Endodermal cell (in vitro differentiated cells): ENCODE measurements at regions not wholly inside any gene's neighbourhood (a gene's known extent, or its start where the extent isn't known, plus 50 kb on each side); places are given as distances from the start of the nearest gene placed in this dataset.

ENCODE experiments used
- DNase-seq: peaks from one replicate; pipeline ENCODE4 v3.0.0-alpha.2; 2017
- H3K27ac ChIP-seq: 2 replicates; pipeline ENCODE4 v1.5.1; 2013; ENCODE audit warnings: mild to moderate bottlenecking, low read depth, low read length, moderate library complexity
- H3K27me3 ChIP-seq: 2 replicates; pipeline ENCODE4 v1.6.1; 2013; ENCODE audit warnings: mild to moderate bottlenecking, low read length, moderate library complexity; ENCODE audit not compliant: insufficient read depth, control insufficient read depth, poor library complexity, severe bottlenecking
- H3K36me3 ChIP-seq: 2 replicates; pipeline ENCODE4 v1.7.0; 2013; ENCODE audit warnings: mild to moderate bottlenecking, low read length, moderate library complexity; ENCODE audit not compliant: control insufficient read depth, insufficient read depth
- H3K4me1 ChIP-seq: one replicate; pipeline ENCODE4 v1.7.0; 2013; ENCODE audit warnings: low read length; ENCODE audit not compliant: control insufficient read depth, insufficient read depth
- H3K4me3 ChIP-seq: 2 replicates; pipeline ENCODE4 v1.5.1; 2013; ENCODE audit warnings: mild to moderate bottlenecking, low read length, moderate library complexity
- H3K9ac ChIP-seq: 2 replicates; pipeline ENCODE4 v1.6.1; 2013; ENCODE audit warnings: mild to moderate bottlenecking, low read length, moderate library complexity; ENCODE audit not compliant: poor library complexity, severe bottlenecking; ENCODE audit errors: extremely low read depth
- H3K9me3 ChIP-seq: 2 replicates; pipeline ENCODE4 v1.6.1; 2013; ENCODE audit warnings: mild to moderate bottlenecking, low read length, moderate library complexity; ENCODE audit not compliant: control insufficient read depth
- H3K27ac Mint-ChIP-seq: 2 replicates; pipeline ENCODE4 v1.8.0; 2020; ENCODE audit warnings: mixed read lengths
- H3K27me3 Mint-ChIP-seq: 2 replicates; pipeline ENCODE4 v1.8.0; 2021; ENCODE audit warnings: mild to moderate bottlenecking, mixed read lengths; ENCODE audit not compliant: insufficient read depth
- H3K36me3 Mint-ChIP-seq: 2 replicates; pipeline ENCODE4 v1.8.0; 2020; ENCODE audit warnings: low read depth, mixed read lengths
- H3K4me1 Mint-ChIP-seq: 2 replicates; pipeline ENCODE4 v1.8.0; 2020; ENCODE audit warnings: mixed read lengths
- H3K4me3 Mint-ChIP-seq: 2 replicates; pipeline ENCODE4 v1.8.0; 2020; ENCODE audit warnings: mild to moderate bottlenecking, moderate library complexity, mixed read lengths
- H3K9me3 Mint-ChIP-seq: 2 replicates; pipeline ENCODE4 v1.8.0; 2020; ENCODE audit warnings: mild to moderate bottlenecking, mixed read lengths
- WGBS, 2 experiments: methylation state at CpG; one replicate each; pipeline versions ENCODE4 v1.1.5 to v1.1.7; 2013; ENCODE audit warnings: missing lambda C conversion rate in 2 of 2, mixed read lengths in 1 of 2; ENCODE audit not compliant: insufficient coverage in 1 of 2, insufficient read length in 1 of 2; 5-methylcytosine and 5-hydroxymethylcytosine counted together
- TF ChIP-seq, protein P1 (sequence below): fragments of 200-600 bp; sonication (generic); conservative IDR thresholded peaks from 2 replicates; pipeline ENCODE4 v1.5.0; 2021; ENCODE audit warnings: antibody characterized with exemption, mild to moderate bottlenecking

DNA sequence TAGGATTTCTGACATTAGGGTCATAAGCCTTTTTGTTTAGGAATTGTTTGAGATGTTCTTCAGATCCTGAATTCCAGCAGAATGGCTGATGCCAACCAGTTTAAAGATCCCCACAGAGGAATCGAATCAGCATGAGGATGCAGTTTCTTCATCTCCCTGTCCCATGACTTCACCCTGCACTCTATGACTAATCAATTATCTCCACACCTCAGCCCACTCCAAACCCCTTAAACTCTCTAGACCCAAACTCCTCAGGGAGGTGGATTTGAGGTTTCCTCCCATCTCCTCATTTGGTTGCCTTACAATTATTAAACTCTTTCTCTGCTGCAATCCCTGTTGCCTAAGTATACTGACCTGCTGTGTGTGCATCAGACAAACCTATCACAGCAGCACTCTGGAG is 86.5 kb upstream of the CRY1 start:
- no peak for DNase-seq
- Histone ChIP-seq H3K4me1 (no peaks in the 10 kb centered on the region), H3K9me3 (no peaks in the 10 kb centered on the region), H3K9ac (no peak overlapping the region), H3K27ac (no peak overlapping the region), H3K27me3 (no peaks in the 10 kb centered on the region), H3K36me3 (no peaks in the 10 kb centered on the region), H3K4me3 (no peak overlapping the region)
- Mint-ChIP-seq H3K27me3 (peaks cover 5% of the 10 kb centered on the region), H3K36me3 (no peaks in the 10 kb centered on the region), H3K27ac (no peak overlapping the region), H3K4me3 (no peak overlapping the region), H3K9me3 (peaks cover 2% of the 10 kb centered on the region), H3K4me1 (peaks cover 9% of the 10 kb centered on the region)
- TF ChIP-seq, protein P1, sequence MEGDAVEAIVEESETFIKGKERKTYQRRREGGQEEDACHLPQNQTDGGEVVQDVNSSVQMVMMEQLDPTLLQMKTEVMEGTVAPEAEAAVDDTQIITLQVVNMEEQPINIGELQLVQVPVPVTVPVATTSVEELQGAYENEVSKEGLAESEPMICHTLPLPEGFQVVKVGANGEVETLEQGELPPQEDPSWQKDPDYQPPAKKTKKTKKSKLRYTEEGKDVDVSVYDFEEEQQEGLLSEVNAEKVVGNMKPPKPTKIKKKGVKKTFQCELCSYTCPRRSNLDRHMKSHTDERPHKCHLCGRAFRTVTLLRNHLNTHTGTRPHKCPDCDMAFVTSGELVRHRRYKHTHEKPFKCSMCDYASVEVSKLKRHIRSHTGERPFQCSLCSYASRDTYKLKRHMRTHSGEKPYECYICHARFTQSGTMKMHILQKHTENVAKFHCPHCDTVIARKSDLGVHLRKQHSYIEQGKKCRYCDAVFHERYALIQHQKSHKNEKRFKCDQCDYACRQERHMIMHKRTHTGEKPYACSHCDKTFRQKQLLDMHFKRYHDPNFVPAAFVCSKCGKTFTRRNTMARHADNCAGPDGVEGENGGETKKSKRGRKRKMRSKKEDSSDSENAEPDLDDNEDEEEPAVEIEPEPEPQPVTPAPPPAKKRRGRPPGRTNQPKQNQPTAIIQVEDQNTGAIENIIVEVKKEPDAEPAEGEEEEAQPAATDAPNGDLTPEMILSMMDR: no peak
- 86 to 89% methylated on average over 1 of the region's 1 CpG for WGBS, 2 experiments

DNA sequence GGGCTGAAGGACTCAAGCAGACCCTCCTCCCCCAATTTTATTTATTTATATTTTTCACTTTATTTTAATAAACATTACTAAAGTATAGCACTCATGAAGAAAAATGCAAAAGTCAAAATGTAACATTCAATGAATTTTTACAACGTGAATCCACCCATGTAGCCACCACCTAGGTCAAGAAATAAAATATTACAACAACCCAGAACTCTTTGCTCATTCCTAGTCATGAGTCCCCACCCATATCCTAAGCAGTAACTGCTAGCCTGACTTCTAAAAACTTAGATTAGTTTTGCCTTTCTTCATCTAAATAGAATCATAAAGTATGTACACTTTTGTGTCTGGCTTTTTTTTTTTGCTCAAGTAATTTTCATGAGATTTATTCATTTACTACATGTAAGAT is 86.9 kb upstream of the CRY1 start:
- Histone ChIP-seq H3K27me3 (no peaks in the 10 kb centered on the region), H3K36me3 (no peaks in the 10 kb centered on the region), H3K4me3 (no peak overlapping the region), H3K9me3 (no peaks in the 10 kb centered on the region), H3K9ac (no peak overlapping the region), H3K27ac (no peak overlapping the region), H3K4me1 (no peaks in the 10 kb centered on the region)
- Mint-ChIP-seq H3K36me3 (no peaks in the 10 kb centered on the region), H3K9me3 (peaks cover 4% of the 10 kb centered on the region), H3K27me3 (peaks cover 5% of the 10 kb centered on the region), H3K4me3 (no peak overlapping the region), H3K4me1 (peaks cover 9% of the 10 kb centered on the region), H3K27ac (no peak overlapping the region)
- 88 to 100% methylated on average over 1 of the region's 1 CpG for WGBS, 2 experiments
- no peak for DNase-seq
- TF ChIP-seq, protein P1: no peak

DNA sequence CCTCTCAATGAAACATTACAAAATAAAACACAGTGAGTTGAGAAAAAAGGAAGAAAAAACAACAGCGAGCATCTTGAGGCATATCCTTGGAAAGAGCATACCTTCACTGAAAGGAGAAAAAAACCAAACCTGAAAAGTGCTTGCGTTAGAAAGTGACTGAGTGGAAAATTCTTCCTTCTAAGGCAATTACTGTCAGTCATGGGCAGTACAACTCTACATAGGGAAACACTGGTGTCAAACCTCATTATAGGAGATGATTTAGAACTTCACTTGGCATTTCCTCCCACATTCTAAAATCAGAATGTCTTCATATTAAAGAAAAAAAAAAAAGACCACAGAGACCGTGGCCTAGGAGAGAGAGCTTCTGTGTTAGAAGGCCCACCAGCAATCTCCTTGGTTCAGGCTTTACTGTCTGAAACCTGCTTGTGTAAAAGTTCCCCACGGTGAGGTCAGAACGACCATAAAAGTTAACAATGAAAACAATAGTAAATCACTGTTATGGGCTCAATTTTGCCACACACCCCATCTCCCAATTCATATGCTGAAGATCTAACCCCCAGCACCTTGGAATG is 91.1 kb upstream of the CRY1 start:
- Mint-ChIP-seq H3K36me3 (no peaks in the 10 kb centered on the region), H3K9me3 (peaks cover 7% of the 10 kb centered on the region), H3K27me3 (peaks cover 5% of the 10 kb centered on the region), H3K27ac (no peak overlapping the region), H3K4me3 (no peak overlapping the region), H3K4me1 (no peaks in the 10 kb centered on the region)
- H3K27ac ChIP-seq: no peak overlapping the region
- WGBS, 2 experiments: 72 to 78% methylated on average over 2 to 5 of the region's 5 CpGs
- H3K27me3 ChIP-seq: no peaks in the 10 kb centered on the region
- H3K9ac ChIP-seq: no peak overlapping the region
- TF ChIP-seq, protein P1: no peak
- no peaks in the 10 kb centered on the region for H3K36me3 ChIP-seq
- no peak for DNase-seq
- H3K4me3 ChIP-seq: no peak overlapping the region
- no peaks in the 10 kb centered on the region for H3K9me3 ChIP-seq
- no peaks in the 10 kb centered on the region for H3K4me1 ChIP-seq
